Lower leg skin (tissue), 3 donors: ENCODE measurements at regions not wholly inside any gene's neighbourhood (a gene's known extent, or its start where the extent isn't known, plus 50 kb on each side); places are given as distances from the start of the nearest gene placed in this dataset.

Experiments
- POLR2A ChIP-seq, 2 donors: fragments of 450-650 bp; IDR thresholded peaks; one replicate each; pipeline ENCODE4 v1.6.1; 2016 to 2017; ENCODE audit warnings: antibody characterized with exemption in 2 of 2, mild to moderate bottlenecking in 1 of 2, moderate library complexity in 1 of 2
- TF ChIP-seq, protein P1 (sequence below), 3 donors: fragments of 450-650 bp; IDR thresholded peaks; one replicate each; pipeline ENCODE4 v1.5.1; 2016; ENCODE audit warnings: antibody characterized with exemption in 3 of 3, mild to moderate bottlenecking in 3 of 3, moderate library complexity in 2 of 3

GRCh38 chr4:104716584-104716983 lies 221.9 kb upstream of the CXXC4 start:
- no peak for TF ChIP-seq POLR2A (IDR thresholded peaks at IDR 0.05)
- TF ChIP-seq, protein P1, sequence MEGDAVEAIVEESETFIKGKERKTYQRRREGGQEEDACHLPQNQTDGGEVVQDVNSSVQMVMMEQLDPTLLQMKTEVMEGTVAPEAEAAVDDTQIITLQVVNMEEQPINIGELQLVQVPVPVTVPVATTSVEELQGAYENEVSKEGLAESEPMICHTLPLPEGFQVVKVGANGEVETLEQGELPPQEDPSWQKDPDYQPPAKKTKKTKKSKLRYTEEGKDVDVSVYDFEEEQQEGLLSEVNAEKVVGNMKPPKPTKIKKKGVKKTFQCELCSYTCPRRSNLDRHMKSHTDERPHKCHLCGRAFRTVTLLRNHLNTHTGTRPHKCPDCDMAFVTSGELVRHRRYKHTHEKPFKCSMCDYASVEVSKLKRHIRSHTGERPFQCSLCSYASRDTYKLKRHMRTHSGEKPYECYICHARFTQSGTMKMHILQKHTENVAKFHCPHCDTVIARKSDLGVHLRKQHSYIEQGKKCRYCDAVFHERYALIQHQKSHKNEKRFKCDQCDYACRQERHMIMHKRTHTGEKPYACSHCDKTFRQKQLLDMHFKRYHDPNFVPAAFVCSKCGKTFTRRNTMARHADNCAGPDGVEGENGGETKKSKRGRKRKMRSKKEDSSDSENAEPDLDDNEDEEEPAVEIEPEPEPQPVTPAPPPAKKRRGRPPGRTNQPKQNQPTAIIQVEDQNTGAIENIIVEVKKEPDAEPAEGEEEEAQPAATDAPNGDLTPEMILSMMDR (IDR thresholded peaks at IDR 0.05) = no peak
